GM12878 (cell line): ENCODE measurements at regions not wholly inside any gene's neighbourhood (a gene's known extent, or its start where the extent isn't known, plus 50 kb on each side); places are given as distances from the start of the nearest gene placed in this dataset.

Source experiments
- ATAC-seq: fragments of 200-7000 bp; cut with Tn5 transposase; 3 replicates; pipeline ENCODE4 v1.9.1; 2020; ENCODE audit warnings: mild to moderate bottlenecking, moderate library complexity
- BruUV-seq: library from RNA; stranded (reverse); fragments of 400-500 nt; replicated peaks from 2 replicates; lab custom pipeline; 2021; lab: Mats Ljungman, UMichigan
- CTCF ChIA-PET: fragments of 300-600 bp; sonication (Branson Sonifier 250); formaldehyde crosslinking; extraction: SDS; loops from one replicate; lab custom pipeline; 2021; ENCODE audit warnings: inconsistent platforms; lab: Yijun Ruan, JAX
- POLR2A ChIA-PET: fragments of 350-600 bp; formaldehyde crosslinking; extraction: SDS; loops from one replicate; lab custom pipeline; 2021; ENCODE audit warnings: inconsistent platforms; lab: Charles Lee
- RAD21 ChIA-PET: fragments of 300-600 bp; sonication (Branson Sonifier 250); formaldehyde crosslinking; loops from one replicate; lab custom pipeline; 2023; ENCODE audit warnings: antibody characterized with exemption; ENCODE audit not compliant: unreplicated experiment; lab: Charles Lee
- SMC1A ChIA-PET: fragments of 300-600 bp; sonication (Branson Sonifier 250); formaldehyde crosslinking; loops from one replicate; lab custom pipeline; 2023; ENCODE audit not compliant: unreplicated experiment, uncharacterized antibody; lab: Charles Lee
- DNase-seq: peaks from one replicate; pipeline ENCODE4 v3.0.0-alpha.2; 2011; ENCODE audit warnings: low read depth, low spot score
- FAIRE-seq: peaks from 3 replicates; lab custom pipeline; 2011; peaks lifted over from hg19 to GRCh38; lab: Jason Lieb, UNC
- H2AFZ ChIP-seq: 2 replicates; pipeline ENCODE4 v1.6.0; 2011; ENCODE audit warnings: low read depth, low read length, control low read depth; ENCODE audit not compliant: control insufficient read depth
- H3K27ac ChIP-seq: 2 replicates; pipeline ENCODE4 v1.5.1; 2011; ENCODE audit warnings: control low read depth; ENCODE audit not compliant: control insufficient read depth, insufficient read depth
- H3K27me3 ChIP-seq, 2 experiments: replicated peaks in 1 of 2; 2 replicates each; pipeline versions ENCODE4 v1.6.0 to v1.6.1; 2011; ENCODE audit warnings: low read length in 1 of 2; ENCODE audit not compliant: control insufficient read depth in 2 of 2, insufficient read depth in 2 of 2
- H3K36me3 ChIP-seq, 2 experiments: 2 replicates each; pipeline ENCODE4 v1.5.1; 2011; ENCODE audit warnings: low read length in 1 of 2; ENCODE audit not compliant: control insufficient read depth in 2 of 2, insufficient read depth in 2 of 2
- H3K4me1 ChIP-seq: 2 replicates; pipeline ENCODE4 v1.6.1; 2011; ENCODE audit warnings: mild to moderate bottlenecking, low read length, moderate library complexity, mixed read lengths; ENCODE audit not compliant: control insufficient read depth, insufficient read depth
- H3K4me2 ChIP-seq: 2 replicates; pipeline ENCODE4 v1.6.0; 2011; ENCODE audit warnings: control low read depth; ENCODE audit not compliant: control insufficient read depth, insufficient read depth
- H3K4me3 ChIP-seq: fragments of 200-600 bp; sonication (generic); 2 replicates; pipeline ENCODE4 v1.5.1; 2016
- H3K79me2 ChIP-seq: 2 replicates; pipeline ENCODE4 v1.6.0; 2011; ENCODE audit warnings: low read length; ENCODE audit not compliant: control insufficient read depth, insufficient read depth
- H3K9ac ChIP-seq: 2 replicates; pipeline ENCODE4 v1.8.0; 2011; ENCODE audit warnings: low read length, control low read depth, mixed read lengths; ENCODE audit not compliant: control insufficient read depth, insufficient read depth
- H3K9me3 ChIP-seq: replicated peaks from 3 replicates; pipeline ENCODE4 v1.5.1; 2011; ENCODE audit warnings: mild to moderate bottlenecking, low read length; ENCODE audit not compliant: control insufficient read depth, insufficient read depth
- H4K20me1 ChIP-seq: 2 replicates; pipeline ENCODE4 v1.6.0; 2011; ENCODE audit not compliant: control insufficient read depth, insufficient read depth
- HDAC2 ChIP-seq: fragments of 200-600 bp; sonication (generic); IDR thresholded peaks from 2 replicates; pipeline ENCODE4 v1.6.1; 2017
- NR2C2 ChIP-seq: IDR thresholded peaks from 2 replicates; pipeline ENCODE4 v1.6.1; 2011; ENCODE audit warnings: borderline replicate concordance, low read depth; ENCODE audit not compliant: control insufficient read depth, insufficient read length
- RAD51 ChIP-seq: fragments of 450-650 bp; IDR thresholded peaks from 2 replicates; pipeline ENCODE4 v1.6.1; 2016; ENCODE audit warnings: moderate library complexity, mild to moderate bottlenecking, inconsistent platforms
- SIN3A ChIP-seq: IDR thresholded peaks from 2 replicates; pipeline ENCODE4 v1.6.1; 2012; ENCODE audit warnings: low read depth, low read length, improper control_type of control experiment
- WGBS: methylation state at CpG from one replicate; pipeline ENCODE4 v1.1.6; 2016; ENCODE audit warnings: low lambda C conversion rate; ENCODE audit not compliant: insufficient replicate concordance, insufficient coverage; ENCODE audit errors: missing lambda C conversion rate; 5-methylcytosine and 5-hydroxymethylcytosine counted together
- in situ Hi-C: fragments of 300-500 bp; cut with MboI; formaldehyde crosslinking; loops from 9 replicates; pipeline ENCODE4 v1.14.3; 2018; ENCODE audit warnings: mixed read lengths
- intact Hi-C: fragments of 100-400 bp; cut with micrococcal nuclease; formaldehyde crosslinking; loops from one replicate; pipeline ENCODE4 v1.14.2; 2022; ENCODE audit not compliant: unreplicated experiment
- TF ChIP-seq, protein P1 (sequence below): fragments of 450-650 bp; IDR thresholded peaks from 2 replicates; pipeline ENCODE4 v1.6.1; 2017; ENCODE audit warnings: antibody characterized with exemption, mild to moderate bottlenecking, moderate library complexity
- TF ChIP-seq, protein P2 (sequence below): IDR thresholded peaks from 2 replicates; pipeline ENCODE4 v1.6.1; 2012; ENCODE audit warnings: low read depth, low read length, improper control_type of control experiment

DNA sequence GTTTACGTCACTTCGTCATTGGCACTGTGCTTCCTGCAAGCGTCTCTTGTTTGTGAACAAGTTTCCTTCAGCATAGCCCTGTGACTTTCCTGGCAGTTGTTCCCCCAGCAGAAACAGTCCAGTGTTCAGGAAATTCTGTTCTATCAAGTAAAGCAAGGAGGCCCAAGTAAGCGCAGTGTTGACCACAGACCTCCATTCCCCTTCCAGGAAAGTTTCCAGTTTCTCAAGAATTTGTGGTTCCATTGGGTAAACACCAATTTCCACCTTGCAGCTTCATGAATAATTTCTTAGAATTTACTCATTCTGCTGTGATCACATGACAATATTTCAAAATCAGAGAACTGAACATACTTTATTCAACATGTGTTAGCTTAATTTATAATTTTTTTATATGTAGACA is 88.5 kb upstream of the ETV3 start:
- no peaks in the 10 kb centered on the region; the same call in 2 of the 3 replicates for H3K9me3 ChIP-seq
- TF ChIP-seq HDAC2: no peak
- TF ChIP-seq NR2C2: no peak
- TF ChIP-seq, protein P1, sequence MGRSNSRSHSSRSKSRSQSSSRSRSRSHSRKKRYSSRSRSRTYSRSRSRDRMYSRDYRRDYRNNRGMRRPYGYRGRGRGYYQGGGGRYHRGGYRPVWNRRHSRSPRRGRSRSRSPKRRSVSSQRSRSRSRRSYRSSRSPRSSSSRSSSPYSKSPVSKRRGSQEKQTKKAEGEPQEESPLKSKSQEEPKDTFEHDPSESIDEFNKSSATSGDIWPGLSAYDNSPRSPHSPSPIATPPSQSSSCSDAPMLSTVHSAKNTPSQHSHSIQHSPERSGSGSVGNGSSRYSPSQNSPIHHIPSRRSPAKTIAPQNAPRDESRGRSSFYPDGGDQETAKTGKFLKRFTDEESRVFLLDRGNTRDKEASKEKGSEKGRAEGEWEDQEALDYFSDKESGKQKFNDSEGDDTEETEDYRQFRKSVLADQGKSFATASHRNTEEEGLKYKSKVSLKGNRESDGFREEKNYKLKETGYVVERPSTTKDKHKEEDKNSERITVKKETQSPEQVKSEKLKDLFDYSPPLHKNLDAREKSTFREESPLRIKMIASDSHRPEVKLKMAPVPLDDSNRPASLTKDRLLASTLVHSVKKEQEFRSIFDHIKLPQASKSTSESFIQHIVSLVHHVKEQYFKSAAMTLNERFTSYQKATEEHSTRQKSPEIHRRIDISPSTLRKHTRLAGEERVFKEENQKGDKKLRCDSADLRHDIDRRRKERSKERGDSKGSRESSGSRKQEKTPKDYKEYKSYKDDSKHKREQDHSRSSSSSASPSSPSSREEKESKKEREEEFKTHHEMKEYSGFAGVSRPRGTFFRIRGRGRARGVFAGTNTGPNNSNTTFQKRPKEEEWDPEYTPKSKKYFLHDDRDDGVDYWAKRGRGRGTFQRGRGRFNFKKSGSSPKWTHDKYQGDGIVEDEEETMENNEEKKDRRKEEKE: no peak
- TF ChIP-seq RAD51: no peak
- TF ChIP-seq, protein P2, sequence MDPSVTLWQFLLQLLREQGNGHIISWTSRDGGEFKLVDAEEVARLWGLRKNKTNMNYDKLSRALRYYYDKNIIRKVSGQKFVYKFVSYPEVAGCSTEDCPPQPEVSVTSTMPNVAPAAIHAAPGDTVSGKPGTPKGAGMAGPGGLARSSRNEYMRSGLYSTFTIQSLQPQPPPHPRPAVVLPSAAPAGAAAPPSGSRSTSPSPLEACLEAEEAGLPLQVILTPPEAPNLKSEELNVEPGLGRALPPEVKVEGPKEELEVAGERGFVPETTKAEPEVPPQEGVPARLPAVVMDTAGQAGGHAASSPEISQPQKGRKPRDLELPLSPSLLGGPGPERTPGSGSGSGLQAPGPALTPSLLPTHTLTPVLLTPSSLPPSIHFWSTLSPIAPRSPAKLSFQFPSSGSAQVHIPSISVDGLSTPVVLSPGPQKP: no peak
- TF ChIP-seq SIN3A: no peak
- H3K9ac ChIP-seq: no peak overlapping the region
- no peak overlapping the region for H3K4me3 ChIP-seq
- WGBS: 35% methylated on average over 4 of the region's 4 CpGs
- H3K4me2 ChIP-seq: no peak overlapping the region
- FAIRE-seq: no peak
- SMC1A ChIA-PET: interaction anchor here (2.1 kb wide), 1 partner anchor 10 kb away, joined by 5 read pairs; no protein-coding TSS in a partner anchor
- no peak overlapping the region for H3K27ac ChIP-seq
- no peaks in the 10 kb centered on the region for H3K79me2 ChIP-seq
- no TSS peak for BruUV-seq
- intact Hi-C loops (no loop called here), in situ Hi-C loops (no loop called here)
- no peak overlapping the region for H2AFZ ChIP-seq
- no peak for DNase-seq
- RAD21 ChIA-PET: no interaction called here
- CTCF ChIA-PET: no interaction called here
- POLR2A ChIA-PET: no interaction called here
- ATAC-seq: no peak
- no peaks in the 10 kb centered on the region for H3K27me3 ChIP-seq
- no peaks in the 10 kb centered on the region for H4K20me1 ChIP-seq
- no peaks in the 10 kb centered on the region for H3K36me3 ChIP-seq
- H3K4me1 ChIP-seq: no peaks in the 10 kb centered on the region
